Liver (tissue), 3 donors: ENCODE measurements at regions not wholly inside any gene's neighbourhood (a gene's known extent, or its start where the extent isn't known, plus 50 kb on each side); places are given as distances from the start of the nearest gene placed in this dataset.

ENCODE experiments used
- CTCF ChIP-seq: fragments of 150-350 bp; IDR thresholded peaks from 2 replicates; pipeline ENCODE4 v1.5.1; 2017; ENCODE audit warnings: improper control_type of control experiment, low read depth, low read length; ENCODE audit not compliant: missing input control
- HNF4A ChIP-seq, 2 donors: conservative IDR thresholded peaks; 2 replicates each; pipeline ENCODE4 v1.6.1; 2016; ENCODE audit warnings: antibody characterized with exemption in 2 of 2, mild to moderate bottlenecking in 2 of 2
- RAD21 ChIP-seq, 2 donors: IDR thresholded peaks; 2 replicates each; pipeline ENCODE4 v1.6.1; 2016; ENCODE audit warnings: antibody characterized with exemption in 2 of 2, mild to moderate bottlenecking in 2 of 2
- REST ChIP-seq: IDR thresholded peaks from 2 replicates; pipeline ENCODE4 v1.6.1; 2016; ENCODE audit warnings: antibody characterized with exemption, mild to moderate bottlenecking
- SP1 ChIP-seq: IDR thresholded peaks from 2 replicates; pipeline ENCODE4 v1.6.1; 2018; ENCODE audit warnings: antibody characterized with exemption, mild to moderate bottlenecking
- donor health status: healthy.
- donor health status: healthy.

- TF ChIP-seq CTCF: no peak
- TF ChIP-seq RAD21 (IDR thresholded peaks at IDR 0.05): no peak
- TF ChIP-seq REST: no peak
- no peak for TF ChIP-seq HNF4A (conservative IDR thresholded peaks at IDR 0.05)
- TF ChIP-seq SP1: no peak
Measured at GRCh38 chr5:3856036-3856435, 260.4 kb downstream of the IRX1 start.
